ENCODE measurements at regions not wholly inside any gene's neighbourhood (a gene's known extent, or its start where the extent isn't known, plus 50 kb on each side); places are given as distances from the start of the nearest gene placed in this dataset.

DNA sequence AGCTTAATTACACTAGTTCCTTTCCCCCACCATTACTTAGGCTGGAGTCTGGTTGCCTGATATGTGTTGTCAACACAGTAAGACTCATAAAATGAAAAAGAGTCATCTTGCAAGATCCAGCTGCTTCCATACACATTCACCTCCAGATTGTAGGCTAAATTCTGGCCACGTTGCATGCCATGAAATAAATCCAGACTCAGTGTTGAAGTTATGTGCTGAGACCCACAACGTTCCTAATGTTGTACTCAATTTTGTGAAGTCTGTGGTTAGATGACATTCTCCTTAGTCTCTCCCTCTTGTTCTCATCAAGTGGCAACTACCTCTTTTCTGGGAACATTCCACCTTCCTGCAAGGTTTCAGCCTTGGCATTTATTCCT is 212.3 kb downstream of the LMBRD1 start:
- H4K5ac ChIP-seq (ENCODE audit: insufficient read length, low read depth, low read length), result no peak overlapping the region
- no peak overlapping the region for H2BK12ac ChIP-seq (ENCODE audit: low read depth, low read length)
- H3K23ac ChIP-seq (ENCODE audit: insufficient read length), result no peak overlapping the region
- ChIA-PET CTCF (ENCODE audit: partially characterized antibody) (no interaction called here), POLR2A (ENCODE audit: partially characterized antibody) (no interaction called here)
- no peak overlapping the region for H2AFZ ChIP-seq (ENCODE audit: low read length)
- no peak overlapping the region for H2BK5ac ChIP-seq (ENCODE audit: low read depth, low read length)
- H4K20me1 ChIP-seq (replicated peaks in 1 of 2; ENCODE audit: control insufficient read depth in 1 of 2, insufficient read depth in 2 of 2, low read length in 2 of 2), result no peaks in the 10 kb centered on the region
- no peaks in the 10 kb centered on the region for H3K36me3 ChIP-seq (ENCODE audit: control insufficient read depth in 2 of 4, insufficient read depth in 4 of 4, low read length in 3 of 4)
- no peak overlapping the region for H2AK5ac ChIP-seq (ENCODE audit: low read depth, low read length)
- no peaks in the 10 kb centered on the region for H3K23me2 ChIP-seq (ENCODE audit: low read depth, low read length)
- FAIRE-seq (no peak), DNase-seq (ENCODE audit: low read depth in 1 of 2, low spot score in 2 of 2) (no peak)
- no peak overlapping the region for H4K91ac ChIP-seq (replicated peaks; ENCODE audit: insufficient read length, low read length)
- H3K27ac ChIP-seq (ENCODE audit: low read depth, low read length), result no peak overlapping the region
- no peak overlapping the region for H3K56ac ChIP-seq (replicated peaks; ENCODE audit: insufficient read length, low read depth, low read length)
- no peak overlapping the region for H3K9ac ChIP-seq (replicated peaks in 1 of 4; ENCODE audit: extremely low read depth in 1 of 4, low read depth in 3 of 4, low read length in 3 of 4)
- no peak overlapping the region for H2BK20ac ChIP-seq (ENCODE audit: low read length)
- no peak overlapping the region for H2BK15ac ChIP-seq (ENCODE audit: low read length)
- no peak overlapping the region for H4K8ac ChIP-seq (ENCODE audit: extremely low read depth, insufficient read depth, low read length)
- H3K4me1 ChIP-seq (replicated peaks in 1 of 4; ENCODE audit: control insufficient read depth in 3 of 4, insufficient read depth in 4 of 4, low read length in 3 of 4), result no peaks in the 10 kb centered on the region
- no peak overlapping the region for H3K18ac ChIP-seq (ENCODE audit: extremely low read depth, low read length)
- H3K79me1 ChIP-seq (ENCODE audit: low read depth, low read length), result no peaks in the 10 kb centered on the region
- no peak overlapping the region for H3K4ac ChIP-seq (replicated peaks; ENCODE audit: insufficient read length, low read depth, low read length)
- 95% methylated on average over 2 of the region's 2 CpGs; no CpG with 5 or more reads in 1 of the 2 experiments for WGBS, 2 experiments (ENCODE audit: extremely low coverage in 1 of 2, insufficient coverage in 1 of 2, insufficient read length in 1 of 2, insufficient replicate concordance in 2 of 2, low coverage in 1 of 2, low lambda C conversion rate in 2 of 2, missing lambda C conversion rate in 1 of 2)
- no peak overlapping the region for H3K14ac ChIP-seq (ENCODE audit: insufficient read length)
- H3K79me2 ChIP-seq (ENCODE audit: control insufficient read depth in 1 of 2, insufficient read depth in 2 of 2, low read length in 2 of 2), result no peaks in the 10 kb centered on the region
- no peak overlapping the region for H2BK120ac ChIP-seq (replicated peaks; ENCODE audit: low read depth, low read length)
- no peak overlapping the region for H3K4me3 ChIP-seq (ENCODE audit: extremely low read depth in 1 of 4, insufficient read depth in 2 of 4, low read depth in 3 of 4, low read length in 4 of 4)
- H3K27me3 ChIP-seq (replicated peaks in 1 of 4; ENCODE audit: control insufficient read depth in 3 of 4, extremely low read depth in 1 of 4, insufficient read depth in 3 of 4, low read length in 3 of 4), result no peaks in the 10 kb centered on the region
- H3K4me2 ChIP-seq (ENCODE audit: insufficient read depth in 1 of 2, low read depth in 2 of 2, low read length in 2 of 2), result no peak overlapping the region
- H3K9me3 ChIP-seq (ENCODE audit: insufficient read depth in 2 of 2, low read depth in 1 of 2, low read length in 1 of 2), result no peaks in the 10 kb centered on the region
- TF ChIP-seq CEBPB (IDR thresholded peaks at IDR 0.05; ENCODE audit: low read depth, low read length) (no peak), JUND (IDR thresholded peaks at IDR 0.05; ENCODE audit: low read length) (no peak), TEAD4 (IDR thresholded peaks at IDR 0.05; ENCODE audit: low read depth, low read length) (no peak), KDM5A (IDR thresholded peaks at IDR 0.05; ENCODE audit: low read length) (no peak), PHF8 (conservative IDR thresholded peaks at IDR 0.05; ENCODE audit: low read depth, low read length) (no peak), TBP (IDR thresholded peaks at IDR 0.05; ENCODE audit: low read depth, low read length) (no peak), HDAC6 (IDR thresholded peaks at IDR 0.05; ENCODE audit: low read depth, low read length) (no peak), POLR2A (IDR thresholded peaks at IDR 0.05; ENCODE audit: control extremely low read depth in 1 of 2, low read depth in 2 of 2, low read length in 2 of 2) (no peak), POU5F1 (IDR thresholded peaks at IDR 0.05; ENCODE audit: low read depth, low read length) (no peak), SP2 (IDR thresholded peaks at IDR 0.05; ENCODE audit: low read length) (no peak)
- TF ChIP-seq, protein P1, sequence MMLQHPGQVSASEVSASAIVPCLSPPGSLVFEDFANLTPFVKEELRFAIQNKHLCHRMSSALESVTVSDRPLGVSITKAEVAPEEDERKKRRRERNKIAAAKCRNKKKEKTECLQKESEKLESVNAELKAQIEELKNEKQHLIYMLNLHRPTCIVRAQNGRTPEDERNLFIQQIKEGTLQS (IDR thresholded peaks at IDR 0.05; ENCODE audit: insufficient read depth, low read depth, low read length), result no peak
- TF ChIP-seq, protein P2, sequence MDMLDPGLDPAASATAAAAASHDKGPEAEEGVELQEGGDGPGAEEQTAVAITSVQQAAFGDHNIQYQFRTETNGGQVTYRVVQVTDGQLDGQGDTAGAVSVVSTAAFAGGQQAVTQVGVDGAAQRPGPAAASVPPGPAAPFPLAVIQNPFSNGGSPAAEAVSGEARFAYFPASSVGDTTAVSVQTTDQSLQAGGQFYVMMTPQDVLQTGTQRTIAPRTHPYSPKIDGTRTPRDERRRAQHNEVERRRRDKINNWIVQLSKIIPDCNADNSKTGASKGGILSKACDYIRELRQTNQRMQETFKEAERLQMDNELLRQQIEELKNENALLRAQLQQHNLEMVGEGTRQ (IDR thresholded peaks at IDR 0.05; ENCODE audit: low read length), result no peak
- TF ChIP-seq, protein P3, sequence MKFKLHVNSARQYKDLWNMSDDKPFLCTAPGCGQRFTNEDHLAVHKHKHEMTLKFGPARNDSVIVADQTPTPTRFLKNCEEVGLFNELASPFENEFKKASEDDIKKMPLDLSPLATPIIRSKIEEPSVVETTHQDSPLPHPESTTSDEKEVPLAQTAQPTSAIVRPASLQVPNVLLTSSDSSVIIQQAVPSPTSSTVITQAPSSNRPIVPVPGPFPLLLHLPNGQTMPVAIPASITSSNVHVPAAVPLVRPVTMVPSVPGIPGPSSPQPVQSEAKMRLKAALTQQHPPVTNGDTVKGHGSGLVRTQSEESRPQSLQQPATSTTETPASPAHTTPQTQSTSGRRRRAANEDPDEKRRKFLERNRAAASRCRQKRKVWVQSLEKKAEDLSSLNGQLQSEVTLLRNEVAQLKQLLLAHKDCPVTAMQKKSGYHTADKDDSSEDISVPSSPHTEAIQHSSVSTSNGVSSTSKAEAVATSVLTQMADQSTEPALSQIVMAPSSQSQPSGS (IDR thresholded peaks at IDR 0.05; ENCODE audit: low read length), result no peak
